GM21529 (cell line): ENCODE measurements at regions not wholly inside any gene's neighbourhood (a gene's known extent, or its start where the extent isn't known, plus 50 kb on each side); places are given as distances from the start of the nearest gene placed in this dataset.
"Not testable (repeated sequence)": the region's sequence is repeated elsewhere in the genome, so short reads cannot be mapped to it uniquely, and the experiment has no call there.

Experiments used
- ATAC-seq: cut with Tn5 transposase; IDR thresholded peaks from one replicate; pipeline ENCODE4 v1.9.1; 2021; ENCODE audit not compliant: unreplicated experiment

DNA sequence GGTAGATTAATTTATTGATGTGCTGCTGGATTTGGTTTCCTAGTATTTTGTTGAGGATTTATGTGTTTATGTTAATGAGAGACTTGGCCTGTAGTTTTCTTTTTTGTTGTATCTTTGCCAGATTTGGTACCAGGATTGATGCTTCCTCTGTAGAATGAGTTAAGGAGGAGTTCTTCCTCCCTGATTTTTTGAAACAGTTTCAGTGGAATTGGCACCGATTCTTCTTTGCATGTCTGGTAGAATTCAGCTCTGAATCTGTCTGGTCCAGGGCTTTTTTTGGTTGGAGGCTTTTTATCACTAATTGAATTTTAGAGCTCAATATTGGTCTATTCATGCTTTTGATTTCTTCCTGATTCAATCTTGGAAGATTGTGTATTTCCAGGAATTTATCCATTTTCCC, 174.0 kb upstream of the NDST4 start:
- no peak for ATAC-seq

DNA sequence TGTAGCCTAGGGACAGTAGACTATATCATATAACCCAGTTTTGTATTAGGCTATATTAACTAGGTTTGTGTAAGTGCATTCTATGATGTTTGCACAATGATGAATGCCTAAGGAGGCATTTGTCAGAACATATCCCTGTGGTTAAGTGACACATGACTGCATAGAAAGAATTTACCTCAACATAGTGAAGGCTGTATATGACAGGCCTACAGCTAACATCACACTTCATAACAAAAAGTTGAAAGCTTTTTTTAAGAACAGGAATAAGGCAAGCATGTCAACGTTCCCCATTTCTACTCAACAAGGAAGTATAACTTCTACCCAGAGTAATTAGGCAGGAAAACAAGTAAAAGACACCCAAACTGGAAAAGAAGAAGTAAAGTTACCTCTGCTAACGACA, 165.9 kb upstream of the NDST4 start:
- ATAC-seq, result no peak

DNA sequence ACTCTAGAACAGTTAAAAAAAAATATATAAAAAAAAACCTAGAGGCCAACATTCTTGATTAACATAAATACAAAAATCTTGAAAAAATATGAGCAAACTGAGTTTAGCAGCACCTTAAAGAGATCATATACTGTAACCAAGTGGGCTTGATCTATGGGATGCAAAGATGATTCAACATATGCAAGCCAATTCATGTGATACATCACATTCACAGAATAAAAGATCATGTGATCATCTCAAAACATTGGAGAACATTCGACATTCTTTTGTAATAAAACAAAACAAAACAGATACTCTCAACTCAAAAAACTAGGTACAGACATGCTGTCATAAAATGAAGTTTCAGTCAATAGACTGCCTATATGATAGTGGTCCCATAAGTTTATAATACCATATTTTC, 165.4 kb upstream of the NDST4 start:
- no peak for ATAC-seq

DNA sequence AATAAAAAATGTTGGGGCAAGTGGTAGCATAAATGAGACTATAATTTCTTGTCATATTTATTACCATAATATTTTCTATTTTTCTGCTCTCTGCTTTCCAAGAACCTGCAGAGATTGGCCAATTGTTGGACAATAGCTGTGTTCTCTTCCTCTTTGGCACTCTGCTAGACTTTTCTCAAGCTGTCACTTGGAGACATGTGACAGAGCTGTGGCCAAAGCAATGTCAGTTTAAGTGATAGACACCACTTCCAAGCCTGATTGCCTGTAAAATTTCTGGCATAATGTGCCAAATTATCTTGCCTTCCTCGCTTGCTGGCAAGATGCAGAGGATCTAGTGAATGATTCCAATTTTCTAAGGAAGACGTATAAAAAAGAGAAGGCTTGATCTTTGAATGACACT, 162.2 kb upstream of the NDST4 start:
- ATAC-seq, result no peak

DNA sequence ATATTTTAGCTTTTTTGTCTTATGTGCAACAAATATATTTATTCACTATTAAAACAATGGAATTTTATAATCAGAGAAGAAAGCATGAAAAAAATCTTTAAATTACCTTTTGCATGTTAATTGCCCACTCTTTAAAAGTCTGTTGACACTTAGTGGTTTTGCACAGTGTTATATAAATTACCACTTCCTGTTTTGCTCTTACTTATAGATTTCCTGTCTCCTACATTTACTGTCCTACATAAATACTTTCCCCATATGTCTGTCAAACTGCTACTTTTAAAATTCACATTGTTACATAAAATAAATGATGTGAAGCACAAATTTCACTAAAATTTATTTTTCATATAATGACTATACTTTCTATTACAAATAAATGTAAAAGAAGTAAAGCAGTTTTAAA, 161.1 kb upstream of the NDST4 start:
- peak; percentile 68 for ATAC-seq

DNA sequence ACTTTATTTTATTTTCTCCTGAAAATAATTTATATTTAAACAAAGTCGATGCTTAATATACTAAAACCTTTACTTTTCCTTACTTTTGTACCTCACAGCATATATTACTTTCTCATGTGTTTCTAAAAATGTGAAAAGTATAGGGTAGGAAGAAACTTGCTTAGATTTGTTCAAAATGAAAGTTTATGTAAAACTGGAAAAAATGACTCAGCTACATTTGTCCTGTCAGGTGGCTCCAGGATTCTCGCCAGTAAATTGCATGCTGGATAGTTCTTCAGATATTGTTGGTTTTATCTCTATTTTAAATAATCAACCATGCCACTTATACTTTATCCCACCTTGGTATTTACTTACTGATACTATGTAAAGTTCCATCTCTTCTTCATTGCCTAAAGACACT, 159.2 kb upstream of the NDST4 start:
- ATAC-seq, result peak; percentile 30

DNA sequence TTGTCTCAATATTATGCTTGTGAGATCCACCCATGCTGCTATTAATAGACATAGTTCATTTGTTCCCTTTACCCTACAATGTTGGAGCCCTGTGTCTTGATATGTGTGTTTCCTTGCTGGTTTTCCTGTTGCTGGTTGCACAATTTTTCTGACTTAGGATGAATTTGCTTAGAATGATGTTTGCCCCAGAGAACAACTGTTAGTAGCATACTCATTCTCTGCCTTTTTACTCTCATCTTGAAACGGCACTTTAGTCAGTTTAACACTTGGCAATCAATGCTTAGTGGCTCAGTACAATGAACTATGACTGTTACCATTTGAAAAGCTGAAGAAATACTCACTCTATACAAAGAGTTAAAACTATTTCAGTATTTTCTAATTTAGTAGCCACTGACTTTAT, 158.8 kb upstream of the NDST4 start:
- ATAC-seq, result peak; percentile 65

DNA sequence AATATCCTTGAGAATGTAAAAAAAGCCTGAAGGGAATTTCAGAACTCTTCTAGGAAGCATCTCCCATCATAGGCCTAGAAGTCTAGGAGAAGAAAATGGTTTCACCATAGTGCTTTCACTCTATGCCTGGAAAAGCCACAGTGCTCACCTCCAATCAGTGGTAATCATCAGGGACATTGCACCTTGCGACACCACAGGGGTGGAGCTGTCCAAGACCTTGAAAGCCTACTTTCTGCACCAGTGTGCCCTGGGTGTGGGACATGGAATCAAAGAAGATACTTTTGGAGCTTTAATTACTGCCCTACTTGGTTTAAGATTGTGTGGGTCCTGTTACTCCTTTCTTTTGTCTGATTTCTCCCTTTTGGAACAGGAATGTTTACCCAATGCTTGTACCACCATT, 146.8 kb upstream of the NDST4 start:
- no peak for ATAC-seq

DNA sequence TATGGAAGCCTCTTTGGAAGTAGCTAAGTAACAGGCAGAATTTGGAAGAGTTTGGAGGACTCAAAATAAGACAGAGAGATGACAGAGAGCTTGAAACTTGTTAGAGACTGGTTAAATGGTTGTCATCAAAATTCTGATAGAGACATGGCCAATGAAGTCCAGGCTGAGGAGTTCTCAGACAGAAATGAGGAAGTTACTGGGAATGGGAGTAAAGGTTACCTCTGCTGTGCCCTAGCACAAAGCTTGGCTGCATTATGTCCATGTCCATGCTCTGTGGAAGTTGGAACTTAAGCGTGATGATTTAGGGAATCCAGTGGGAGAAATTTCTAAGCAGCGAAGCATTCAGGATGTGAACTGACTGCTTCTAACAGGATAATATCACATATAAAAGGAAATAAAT, 146.2 kb upstream of the NDST4 start:
- ATAC-seq, result no peak

DNA sequence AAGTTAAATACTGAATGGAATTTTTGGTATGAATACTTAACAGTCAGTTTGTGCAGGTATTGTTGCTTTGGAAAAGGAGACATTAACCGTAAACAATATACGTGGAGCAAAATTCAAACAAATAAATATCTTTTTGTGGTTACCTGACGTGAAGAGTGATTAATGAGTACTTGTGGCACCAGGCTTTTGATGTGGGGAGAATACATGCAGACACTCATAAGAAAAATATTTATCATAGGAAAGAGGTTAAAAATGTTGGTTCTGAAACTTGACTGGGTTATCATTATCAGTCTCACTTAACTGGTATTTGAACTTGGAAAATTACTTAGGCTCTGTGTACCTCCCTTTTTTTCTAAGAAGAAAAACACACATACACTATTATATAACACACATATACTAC, 136.4 kb upstream of the NDST4 start:
- ATAC-seq, result no peak

DNA sequence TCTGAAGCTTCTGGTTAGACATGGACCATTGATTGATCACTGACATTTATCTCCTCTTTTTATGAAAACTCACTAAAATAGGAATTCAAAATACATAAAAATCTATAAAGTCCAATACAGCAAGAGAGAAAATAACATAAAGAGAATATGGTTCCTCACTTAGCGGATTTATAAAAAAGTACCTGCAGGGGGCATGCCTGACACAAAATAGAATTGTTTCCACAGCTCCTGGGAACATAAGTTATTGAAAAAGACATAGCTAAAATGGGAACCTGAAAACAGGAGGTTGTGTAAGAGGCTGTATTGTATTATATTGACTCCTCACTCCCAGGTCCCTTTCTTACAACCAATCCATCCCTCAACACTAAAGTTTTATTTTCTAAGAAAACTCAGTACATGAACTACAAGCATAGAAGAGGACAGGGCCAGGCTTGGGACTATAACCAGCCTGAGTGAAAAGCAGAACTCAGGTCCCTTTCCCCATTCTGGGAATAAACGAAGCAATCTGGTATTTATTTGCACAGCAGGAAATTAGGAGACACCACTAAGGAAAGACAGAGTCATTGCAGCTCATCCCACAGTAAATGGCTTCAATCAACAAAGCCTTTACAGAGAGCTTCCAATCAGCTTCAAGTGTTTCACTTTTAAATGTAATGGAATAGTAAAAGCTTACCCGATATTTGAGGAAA, 121.1 kb upstream of the NDST4 start:
- peak; percentile 73 for ATAC-seq

DNA sequence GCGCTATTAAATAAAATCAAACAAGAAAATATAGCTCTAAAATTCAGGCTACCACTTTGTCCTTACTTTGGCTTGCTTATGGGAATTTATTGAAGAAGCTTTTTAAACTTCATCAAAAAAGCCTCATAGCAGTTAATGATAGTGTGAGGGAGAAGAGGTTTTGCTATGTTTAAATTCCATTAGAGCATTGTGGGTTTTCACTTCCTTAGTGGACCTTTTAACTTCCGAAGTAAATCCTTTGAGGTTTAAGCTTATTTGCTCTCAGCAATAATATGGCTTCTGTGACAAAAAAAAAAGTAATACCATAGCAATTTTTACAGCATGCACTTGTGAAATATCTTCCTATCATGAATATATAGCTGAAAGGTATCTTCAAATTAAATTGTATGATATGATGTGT, 120.2 kb upstream of the NDST4 start:
- no peak for ATAC-seq

DNA sequence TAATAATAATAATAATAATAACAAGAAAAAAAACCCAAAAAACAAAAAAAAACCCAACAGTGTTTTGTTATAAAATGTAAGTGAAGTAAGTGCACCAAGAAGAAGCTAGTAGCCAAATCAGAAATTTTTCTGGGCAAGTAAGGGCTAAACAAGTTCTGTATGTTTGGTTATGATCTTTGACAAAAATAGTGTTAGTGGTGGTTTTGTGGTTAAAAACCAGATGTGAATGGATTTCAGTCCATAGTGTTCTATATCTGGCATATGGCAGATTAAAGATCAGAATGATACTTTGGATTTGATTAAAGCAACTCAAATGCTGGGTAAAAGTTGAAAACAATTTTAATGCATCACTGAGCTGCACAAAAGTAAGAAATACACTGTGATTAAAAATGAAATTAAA, 116.5 kb upstream of the NDST4 start:
- ATAC-seq, result no peak

DNA sequence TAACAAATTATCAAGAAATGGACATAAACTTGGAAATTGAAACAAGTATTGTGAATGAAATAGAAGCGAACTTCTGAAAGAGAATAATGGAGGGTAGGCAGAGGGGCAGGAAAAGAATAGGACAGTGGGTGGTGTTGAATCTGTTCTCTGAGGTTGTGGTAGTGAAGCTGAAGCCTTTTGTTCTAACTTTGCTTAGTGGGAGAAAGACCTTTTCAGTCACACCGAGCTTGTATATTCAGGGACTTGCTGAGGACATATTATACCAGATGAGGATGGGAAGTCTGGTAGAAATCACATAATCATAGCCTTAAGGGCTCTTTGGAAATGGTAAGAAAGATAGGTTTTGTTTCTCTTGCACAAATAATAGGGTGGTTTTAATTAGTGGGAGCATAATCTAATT, 115.4 kb upstream of the NDST4 start:
- no peak for ATAC-seq

DNA sequence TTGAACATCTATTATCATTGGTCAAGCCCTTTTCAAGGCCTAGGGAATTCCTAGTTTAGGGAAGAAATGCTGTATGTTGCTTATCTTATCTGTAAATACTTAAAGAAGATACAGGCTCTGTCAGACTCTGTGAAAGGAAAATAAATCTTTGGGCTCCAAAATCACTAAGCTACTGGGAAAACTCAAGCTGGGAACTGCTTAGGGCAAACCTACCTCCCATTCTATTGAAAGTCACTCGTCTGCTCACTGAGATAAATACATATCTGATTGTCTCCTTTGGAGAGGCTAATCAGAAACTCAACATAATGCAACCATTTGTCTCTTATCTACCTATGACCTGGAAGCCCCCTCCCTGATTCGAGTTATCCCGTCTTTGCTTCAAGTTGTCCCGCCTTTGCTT, 108.6 kb upstream of the NDST4 start:
- no peak for ATAC-seq

DNA sequence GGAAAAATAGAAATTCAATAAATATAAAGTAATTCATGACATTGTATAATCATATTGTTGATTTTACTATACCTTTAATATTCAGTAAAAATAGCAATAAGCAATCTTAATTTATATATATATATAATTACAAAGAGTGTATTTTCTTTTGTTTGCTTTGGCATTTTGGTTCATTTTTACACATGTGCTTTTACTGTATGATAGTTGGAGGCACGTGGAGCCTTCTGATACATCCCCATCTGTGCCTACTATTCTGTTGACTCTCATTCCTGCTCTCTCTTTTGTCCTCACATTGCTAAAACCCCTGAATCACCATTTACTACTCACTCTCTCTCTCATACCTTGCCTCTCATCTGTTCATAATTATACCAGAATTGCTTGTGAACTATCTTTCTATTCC, 106.4 kb upstream of the NDST4 start:
- ATAC-seq, result no peak

DNA sequence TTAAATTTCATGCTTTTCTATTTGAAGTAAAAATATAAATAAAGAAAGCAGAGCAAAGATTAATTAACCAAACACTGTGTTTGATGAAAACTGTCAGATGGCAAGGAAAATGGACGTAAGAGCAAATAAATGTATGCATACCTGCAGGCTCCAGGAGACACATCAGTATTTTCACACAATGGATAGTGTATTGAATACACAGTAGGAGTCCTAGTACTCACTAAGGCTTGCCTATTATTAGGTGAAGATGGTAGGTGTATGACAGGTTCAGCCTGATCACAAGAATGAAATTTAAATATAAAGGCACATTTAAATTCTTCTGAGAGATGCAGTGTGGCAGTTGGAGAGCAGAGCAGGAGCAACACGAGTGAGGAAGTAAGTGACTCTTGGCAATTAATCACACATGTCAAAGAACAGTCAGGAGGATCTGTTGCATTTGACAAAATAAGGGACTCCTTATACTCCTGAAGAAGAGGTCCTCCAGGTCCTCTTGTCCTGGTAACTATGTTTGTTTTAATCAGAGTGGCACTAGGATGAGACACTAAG, 106.0 kb upstream of the NDST4 start:
- no peak for ATAC-seq

DNA sequence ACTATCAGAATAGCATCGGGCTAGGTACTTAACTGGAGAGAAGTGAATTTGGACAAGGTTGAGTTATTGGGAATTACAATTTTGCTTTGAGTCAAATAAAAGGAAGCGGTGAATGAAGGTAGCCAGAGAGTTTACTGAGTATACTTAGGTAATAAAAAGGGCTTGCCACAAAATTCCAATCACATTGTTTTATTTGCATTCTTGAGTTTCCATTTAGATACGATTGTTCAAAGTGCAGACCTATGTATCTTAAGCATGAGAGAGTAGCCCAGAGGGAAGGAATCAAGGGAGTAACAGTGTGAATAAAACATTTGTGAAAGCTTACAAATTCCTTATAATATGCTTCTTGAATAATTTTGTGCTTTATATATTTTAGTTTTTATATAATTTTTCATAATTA, 102.5 kb upstream of the NDST4 start:
- no peak for ATAC-seq

DNA sequence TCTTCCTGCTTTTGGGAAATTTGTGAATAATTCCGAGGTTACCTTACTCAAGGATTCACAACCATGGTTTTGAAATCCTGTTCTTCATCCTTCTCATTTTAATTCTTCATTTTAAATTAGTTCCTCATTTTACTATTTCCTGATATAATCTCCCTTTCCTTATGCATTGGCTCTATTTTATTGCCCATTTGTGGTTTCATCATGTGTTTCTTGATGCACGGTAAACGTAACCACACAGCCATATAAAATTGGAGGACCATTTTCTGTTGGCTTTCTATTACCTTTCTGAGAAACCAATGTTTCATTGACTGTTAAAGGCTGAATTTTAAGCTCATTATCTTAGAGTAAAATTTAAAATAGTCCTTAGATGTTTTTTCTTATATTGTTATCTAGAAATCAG, 100.3 kb upstream of the NDST4 start:
- no peak for ATAC-seq

DNA sequence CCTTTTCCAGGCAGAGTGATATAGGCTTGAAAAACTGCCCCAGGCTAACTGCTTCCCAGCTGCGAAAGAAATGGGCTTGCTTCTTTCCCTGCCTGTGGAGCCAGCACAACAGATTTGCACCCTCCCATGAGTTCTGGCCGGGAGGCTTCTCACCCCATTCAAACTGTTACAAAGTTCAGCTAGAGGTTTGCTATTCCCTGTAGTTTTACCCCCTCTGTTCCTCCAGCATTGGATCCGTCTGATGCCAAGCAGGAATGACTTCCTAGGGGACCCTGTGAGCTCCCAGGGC, 87.6 kb upstream of the NDST4 start:
- no peak for ATAC-seq

DNA sequence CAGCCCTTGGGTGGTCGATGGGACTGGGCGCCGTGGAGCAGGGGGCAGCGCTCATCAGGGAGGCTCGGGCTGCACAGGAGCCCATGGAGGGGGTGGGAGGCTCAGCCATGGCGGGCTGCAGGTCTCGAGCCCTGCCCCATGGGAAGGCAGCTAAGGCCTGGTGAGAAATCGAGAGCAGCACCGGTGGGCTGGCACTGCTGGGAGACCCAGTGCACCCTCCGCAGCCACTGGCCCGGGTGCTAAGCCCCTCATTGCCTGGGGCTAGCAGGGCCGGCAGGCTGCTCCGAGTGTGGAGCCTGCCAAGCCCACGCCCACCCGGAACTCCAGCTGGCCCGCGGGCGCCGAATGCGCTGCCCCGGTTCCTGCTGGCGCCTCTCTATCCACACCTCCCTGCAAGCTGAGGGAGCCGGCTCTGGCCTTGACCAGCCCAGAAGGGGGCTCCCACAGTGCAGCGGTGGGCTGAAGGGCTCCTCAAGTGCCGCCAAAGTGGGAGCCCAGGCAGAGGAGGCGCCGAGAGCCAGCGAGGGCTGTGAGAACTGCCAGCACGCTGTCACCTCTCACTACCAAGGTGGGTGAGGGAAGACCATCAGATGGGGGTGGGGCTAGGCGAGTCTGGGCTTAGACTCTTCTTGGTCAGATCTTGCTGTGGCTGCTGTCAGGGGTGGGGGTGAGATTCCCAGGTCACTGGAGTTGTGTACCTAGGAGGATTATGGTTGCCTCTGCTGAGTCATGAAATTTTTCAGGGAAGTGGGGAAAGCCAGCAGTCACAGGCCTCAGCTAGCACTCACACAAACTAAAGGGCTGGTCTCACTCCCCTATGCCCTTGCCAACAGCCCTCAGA, 87.0 kb upstream of the NDST4 start:
- ATAC-seq, result not testable (repeated sequence)

DNA sequence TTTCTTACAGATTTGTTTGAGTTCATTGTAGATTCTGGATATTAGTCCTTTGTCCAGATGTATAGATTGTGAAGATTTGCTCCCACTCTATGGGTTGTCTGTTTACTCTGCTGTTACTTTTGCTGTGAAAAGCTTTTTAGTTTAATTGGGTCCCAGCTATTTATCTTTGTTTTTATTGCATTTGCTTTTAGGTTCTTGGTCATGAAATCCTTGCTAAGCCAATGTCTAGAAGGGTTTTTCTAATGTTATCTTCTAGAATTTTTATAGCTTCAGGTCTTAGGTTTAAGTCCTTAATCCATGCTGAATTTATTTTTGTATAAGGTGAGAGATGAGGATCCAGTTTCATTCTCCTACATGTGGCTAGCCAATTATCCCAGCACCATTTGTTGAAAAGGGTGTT, 81.2 kb upstream of the NDST4 start:
- ATAC-seq, result not testable (repeated sequence)

DNA sequence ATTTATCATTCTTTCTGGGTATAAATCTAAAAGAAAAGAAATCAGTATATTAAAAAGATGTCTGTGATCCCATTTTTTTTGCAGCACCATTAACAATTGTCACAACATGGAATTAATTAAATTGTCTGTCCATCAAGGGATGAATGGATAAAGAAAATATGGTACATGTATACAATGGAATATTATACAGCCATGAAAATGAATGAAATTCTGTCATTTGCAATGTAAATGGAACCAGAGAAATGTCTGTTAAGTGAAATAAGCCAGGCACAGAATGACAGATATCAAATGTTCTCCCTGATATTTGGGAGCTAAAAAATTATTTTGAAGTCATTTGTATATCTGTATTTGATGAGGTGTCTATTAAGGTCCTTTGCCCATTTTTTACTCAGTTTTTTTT, 77.1 kb upstream of the NDST4 start:
- ATAC-seq, result no peak
